SHP77 treated with DMSO at 0.1 percent for 48 hours (cell line): ENCODE measurements at regions not wholly inside any gene's neighbourhood (a gene's known extent, or its start where the extent isn't known, plus 50 kb on each side); places are given as distances from the start of the nearest gene placed in this dataset.

Experiments
- DNase-seq: peaks from one replicate; lab custom pipeline; 2025; lab: John Stamatoyannopoulos, UW

GRCh38 chr16:86118467-86119307, 219.7 kb downstream of the IRF8 start:
- no peak for DNase-seq

GRCh38 chr16:86120201-86121192, 221.5 kb downstream of the IRF8 start:
- DNase-seq, result no peak

GRCh38 chr16:86121374-86122010, 222.5 kb downstream of the IRF8 start:
- no peak for DNase-seq

GRCh38 chr16:86122681-86123342, 223.8 kb downstream of the IRF8 start:
- DNase-seq, result no peak

GRCh38 chr16:86124321-86124720, 225.4 kb downstream of the IRF8 start:
- DNase-seq, result no peak

- no peak for DNase-seq
These were observed 227.9 kb downstream of the IRF8 start for GRCh38 chr16:86126891-86127290.

GRCh38 chr16:86127366-86127765, 228.4 kb downstream of the IRF8 start:
- no peak for DNase-seq

- no peak for DNase-seq
These were observed 229.3 kb downstream of the IRF8 start for GRCh38 chr16:86128246-86128645.

- no peak for DNase-seq
These were observed 230.6 kb downstream of the IRF8 start for GRCh38 chr16:86129541-86129940.

GRCh38 chr16:86133377-86133776, 234.4 kb downstream of the IRF8 start:
- no peak for DNase-seq

GRCh38 chr16:86133847-86134375, 234.9 kb downstream of the IRF8 start:
- no peak for DNase-seq

- DNase-seq, result no peak
These were observed 236.0 kb downstream of the IRF8 start for GRCh38 chr16:86134802-86135461.

GRCh38 chr16:86137359-86137758, 238.4 kb downstream of the IRF8 start:
- DNase-seq, result no peak

- no peak for DNase-seq
These were observed 239.4 kb downstream of the IRF8 start for GRCh38 chr16:86138121-86139085.

- no peak for DNase-seq
These were observed 243.9 kb downstream of the IRF8 start for GRCh38 chr16:86142801-86143236.

- DNase-seq, result no peak
These were observed 244.7 kb downstream of the IRF8 start for GRCh38 chr16:86143666-86144065.

- no peak for DNase-seq
These were observed 246.7 kb downstream of the IRF8 start for GRCh38 chr16:86145669-86146068.

- no peak for DNase-seq
These were observed 251.8 kb downstream of the IRF8 start for GRCh38 chr16:86150641-86151238.

GRCh38 chr16:86151239-86151851, 252.4 kb downstream of the IRF8 start:
- no peak for DNase-seq
